ENCODE measurements at regions not wholly inside any gene's neighbourhood (a gene's known extent, or its start where the extent isn't known, plus 50 kb on each side); places are given as distances from the start of the nearest gene placed in this dataset.
"Not testable (repeated sequence)": the region's sequence is repeated elsewhere in the genome, so short reads cannot be mapped to it uniquely, and the experiment has no call there.

GRCh38 chr11:106493751-106494150 lies 416.3 kb downstream of the AASDHPPT start:
- peak; percentile 77 to 81 for DNase-seq (ENCODE audit: low read depth in 2 of 2)

- DNase-seq (ENCODE audit: low read depth in 2 of 2): peak in 1 of 2 experiments; percentile 32
Observed at GRCh38 chr11:106495046-106495445, 417.6 kb downstream of the AASDHPPT start.

- DNase-seq (ENCODE audit: low read depth in 2 of 2): no peak
Observed at GRCh38 chr11:106496677-106497076, 419.2 kb downstream of the AASDHPPT start.

- DNase-seq (ENCODE audit: low read depth in 2 of 2): no peak
Observed at GRCh38 chr11:106497321-106497720, 419.9 kb downstream of the AASDHPPT start.

GRCh38 chr11:106497822-106498221 lies 420.4 kb downstream of the AASDHPPT start:
- no peak for DNase-seq (ENCODE audit: low read depth in 2 of 2)

GRCh38 chr11:106503901-106504300 lies 426.4 kb downstream of the AASDHPPT start:
- DNase-seq (ENCODE audit: low read depth in 2 of 2): no peak

GRCh38 chr11:106507645-106508306 lies 430.3 kb downstream of the AASDHPPT start:
- no peak for DNase-seq (ENCODE audit: low read depth in 2 of 2)

- no peak for DNase-seq (ENCODE audit: low read depth in 2 of 2)
Observed at GRCh38 chr11:106514706-106515105, 437.2 kb downstream of the AASDHPPT start.

- no peak for DNase-seq (ENCODE audit: low read depth in 2 of 2)
Observed at GRCh38 chr11:106517426-106517825, 440.0 kb downstream of the AASDHPPT start.

- DNase-seq (ENCODE audit: low read depth in 2 of 2): no peak
Observed at GRCh38 chr11:106520146-106520912, 442.9 kb downstream of the AASDHPPT start.

- DNase-seq (ENCODE audit: low read depth in 2 of 2): no peak
Observed at GRCh38 chr11:106520920-106521319, 443.5 kb downstream of the AASDHPPT start.

GRCh38 chr11:106523171-106523570 lies 445.7 kb downstream of the AASDHPPT start:
- no peak for DNase-seq (ENCODE audit: low read depth in 2 of 2)

- no peak for DNase-seq (ENCODE audit: low read depth in 2 of 2)
Observed at GRCh38 chr11:106523921-106524320, 446.5 kb downstream of the AASDHPPT start.

GRCh38 chr11:106524436-106524835 lies 447.0 kb downstream of the AASDHPPT start:
- no peak for DNase-seq (ENCODE audit: low read depth in 2 of 2)

GRCh38 chr11:106531648-106532047 lies 454.2 kb downstream of the AASDHPPT start:
- DNase-seq (ENCODE audit: low read depth in 2 of 2): not testable (repeated sequence)

- no peak for DNase-seq (ENCODE audit: low read depth in 2 of 2)
Observed at GRCh38 chr11:106533046-106533445, 455.6 kb downstream of the AASDHPPT start.

GRCh38 chr11:106540001-106540400 lies 462.5 kb downstream of the AASDHPPT start:
- no peak for DNase-seq (ENCODE audit: low read depth in 2 of 2)

GRCh38 chr11:106548406-106548805 lies 469.9 kb downstream of the GUCY1A2 start:
- no peak for DNase-seq (ENCODE audit: low read depth in 2 of 2)

- no peak for DNase-seq (ENCODE audit: low read depth in 2 of 2)
Observed at GRCh38 chr11:106551744-106552673, 466.3 kb downstream of the GUCY1A2 start.

GRCh38 chr11:106552694-106553203 lies 465.5 kb downstream of the GUCY1A2 start:
- no peak for DNase-seq (ENCODE audit: low read depth in 2 of 2)

- DNase-seq (ENCODE audit: low read depth in 2 of 2): no peak
Observed at GRCh38 chr11:106553304-106553703, 465.0 kb downstream of the GUCY1A2 start.

Data from fibroblast of skin of left quadriceps (primary cell).